HepG2 (cell line): ENCODE measurements at regions not wholly inside any gene's neighbourhood (a gene's known extent, or its start where the extent isn't known, plus 50 kb on each side); places are given as distances from the start of the nearest gene placed in this dataset.

ENCODE experiments used
- ATAC-seq: fragments of 200-7000 bp; cut with Tn5 transposase; 3 replicates; pipeline ENCODE4 v1.9.1; 2020; ENCODE audit warnings: mild to moderate bottlenecking, moderate library complexity
- BruUV-seq: library from RNA; stranded (reverse); fragments of 400-500 nt; replicated peaks from 2 replicates; lab custom pipeline; 2021; lab: Mats Ljungman, UMichigan
- CTCF ChIA-PET: fragments of 300-600 bp; formaldehyde crosslinking; extraction: SDS; loops from one replicate; lab custom pipeline; 2021; ENCODE audit warnings: low total read pairs, inconsistent platforms, low intra/inter-chr PET ratio; lab: Yijun Ruan, JAX
- POLR2A ChIA-PET: fragments of 350-600 bp; sonication (Branson Sonifier 250); formaldehyde crosslinking; loops from one replicate; lab custom pipeline; 2020; ENCODE audit warnings: antibody characterized with exemption, inconsistent platforms; lab: Yijun Ruan, JAX
- DNase-seq: peaks from one replicate; pipeline ENCODE4 v3.0.0-alpha.2; 2015; ENCODE audit warnings: low spot score
- FAIRE-seq: peaks from 3 replicates; lab custom pipeline; 2011; peaks lifted over from hg19 to GRCh38; lab: Jason Lieb, UNC
- H2AFZ ChIP-seq: one replicate; pipeline ENCODE4 v1.6.1; 2011; ENCODE audit warnings: low read length, inconsistent platforms
- H3K27ac ChIP-seq: fragments of 300-600 bp; 3 replicates; pipeline ENCODE4 v1.8.0; 2011; ENCODE audit warnings: mixed run types, mild to moderate bottlenecking, mixed read lengths, low read length, inconsistent platforms; ENCODE audit not compliant: insufficient read depth; ENCODE audit errors: extremely low read length
- H3K27me3 ChIP-seq, 2 experiments: fragments of 200-600 bp in 1 of 2; 2 replicates in 1 of 2; 3 replicates in 1 of 2; pipeline versions ENCODE4 v1.6.0 to v1.8.0; 2011; ENCODE audit warnings: low read length in 2 of 2, mild to moderate bottlenecking in 2 of 2, moderate library complexity in 2 of 2, inconsistent platforms in 1 of 2; ENCODE audit not compliant: insufficient read depth in 2 of 2, control insufficient read depth in 1 of 2
- H3K36me3 ChIP-seq, 2 experiments: fragments of 200-600 bp in 1 of 2; replicated peaks in 1 of 2; 2 replicates in 1 of 2; 3 replicates in 1 of 2; pipeline versions ENCODE4 v1.5.1 to v1.8.0; 2011; ENCODE audit warnings: low read length in 2 of 2, inconsistent platforms in 1 of 2; ENCODE audit not compliant: insufficient read depth in 2 of 2, control insufficient read depth in 1 of 2
- H3K4me1 ChIP-seq: 2 replicates; pipeline ENCODE4 v1.5.1; 2012; ENCODE audit warnings: low read length, inconsistent platforms; ENCODE audit not compliant: insufficient read depth
- H3K4me2 ChIP-seq: 2 replicates; pipeline ENCODE4 v1.6.0; 2011; ENCODE audit warnings: low read depth, low read length, inconsistent platforms
- H3K4me3 ChIP-seq, 3 experiments: fragments of 200-600 bp in 1 of 3; sonication (generic), shearing (Covaris generic) in 1 of 3; replicated peaks in 1 of 3; 2 replicates each; pipeline ENCODE4 v1.5.1; 2011 to 2016; ENCODE audit warnings: low read length in 3 of 3, inconsistent platforms in 2 of 3, low read depth in 2 of 3, mild to moderate bottlenecking in 2 of 3, control low read depth in 1 of 3, mixed read lengths in 1 of 3; ENCODE audit not compliant: insufficient read depth in 1 of 3
- H3K79me2 ChIP-seq: one replicate; pipeline ENCODE4 v1.6.1; 2011; ENCODE audit warnings: low read length, inconsistent platforms; ENCODE audit not compliant: insufficient read depth
- H3K9ac ChIP-seq: 2 replicates; pipeline ENCODE4 v1.6.0; 2011; ENCODE audit warnings: mild to moderate bottlenecking, low read depth, low read length, inconsistent platforms; ENCODE audit not compliant: insufficient read depth
- H3K9me3 ChIP-seq: 2 replicates; pipeline ENCODE4 v1.5.1; 2012; ENCODE audit warnings: mild to moderate bottlenecking, low read length
- H4K20me1 ChIP-seq: 2 replicates; pipeline ENCODE4 v1.6.0; 2011; ENCODE audit warnings: inconsistent platforms, mild to moderate bottlenecking, low read length, moderate library complexity; ENCODE audit not compliant: insufficient read depth
- CENPT ChIP-seq: sonication (generic); formaldehyde crosslinking; IDR thresholded peaks from 2 replicates; pipeline ENCODE4 v1.8.0; 2022; ENCODE audit warnings: low read depth, mild to moderate bottlenecking, moderate library complexity, missing genetic modification reagents
- FOXK1 ChIP-seq: sonication (generic); formaldehyde crosslinking; IDR thresholded peaks from 2 replicates; pipeline ENCODE4 v1.4.0; 2020; ENCODE audit warnings: low read depth, missing genetic modification reagents, borderline replicate concordance
- HMGA1 ChIP-seq: sonication (generic); formaldehyde crosslinking; conservative IDR thresholded peaks from 2 replicates; pipeline ENCODE4 v1.4.0; 2020; ENCODE audit warnings: missing genetic modification reagents
- HNRNPL ChIP-seq: fragments of 200-400 bp; formaldehyde crosslinking; IDR thresholded peaks from 2 replicates; pipeline ENCODE4 v1.6.1; 2017; ENCODE audit warnings: mild to moderate bottlenecking, low read depth, low read length
- HNRNPUL1 ChIP-seq: fragments of 200-400 bp; formaldehyde crosslinking; IDR thresholded peaks from 2 replicates; pipeline ENCODE4 v1.6.1; 2017; ENCODE audit warnings: low read depth, mild to moderate bottlenecking, low read length, moderate library complexity
- HOXA3 ChIP-seq: sonication (generic); formaldehyde crosslinking; IDR thresholded peaks from 2 replicates; pipeline ENCODE4 v1.5.0; 2020; ENCODE audit warnings: missing genetic modification reagents
- KLF11 ChIP-seq: IDR thresholded peaks from 2 replicates; pipeline ENCODE4 v1.6.1; 2016; ENCODE audit warnings: missing compliant biosample characterization
- NFE2L1 ChIP-seq: sonication (generic); formaldehyde crosslinking; IDR thresholded peaks from 2 replicates; pipeline ENCODE4 v1.4.0; 2020; ENCODE audit warnings: missing genetic modification reagents, mild to moderate bottlenecking, borderline replicate concordance
- THAP7 ChIP-seq: sonication (generic); formaldehyde crosslinking; IDR thresholded peaks from 2 replicates; pipeline ENCODE4 v1.8.1; 2023; ENCODE audit warnings: mild to moderate bottlenecking, missing genetic modification reagents
- YEATS2 ChIP-seq: sonication (generic); formaldehyde crosslinking; IDR thresholded peaks from 2 replicates; pipeline ENCODE4 v1.4.0; 2020; ENCODE audit warnings: missing genetic modification reagents, borderline replicate concordance
- ZHX2 ChIP-seq, 2 experiments: sonication (generic) in 1 of 2; formaldehyde crosslinking in 1 of 2; IDR thresholded peaks; 2 replicates each; pipeline versions ENCODE4 v1.6.1 to v1.9.0; 2014 to 2022; ENCODE audit warnings: antibody characterized with exemption in 1 of 2, borderline replicate concordance in 1 of 2, inconsistent platforms in 1 of 2, low read depth in 1 of 2, missing genetic modification reagents in 1 of 2
- ZNF10 ChIP-seq: sonication (generic); formaldehyde crosslinking; IDR thresholded peaks from 2 replicates; pipeline ENCODE4 v1.4.0; 2020; ENCODE audit warnings: mild to moderate bottlenecking, low read depth, missing genetic modification reagents, borderline replicate concordance
- ZNF33B ChIP-seq: sonication (generic); formaldehyde crosslinking; IDR thresholded peaks from 2 replicates; pipeline ENCODE4 v1.5.1; 2020; ENCODE audit warnings: mild to moderate bottlenecking, missing genetic modification reagents
- ZNF766 ChIP-seq: sonication (generic); formaldehyde crosslinking; IDR thresholded peaks from 2 replicates; pipeline ENCODE4 v1.5.0; 2020; ENCODE audit warnings: missing genetic modification reagents, borderline replicate concordance
- in situ Hi-C: cut with HindIII; loops from 2 replicates; pipeline ENCODE4 v1.10.0; 2017; ENCODE audit warnings: low pct_unique_long_range_greater_than_20kb; ENCODE audit not compliant: extremely low pct_ligation_motif_present
- intact Hi-C: fragments of 100-400 bp; cut with micrococcal nuclease; formaldehyde crosslinking; loops from one replicate; pipeline ENCODE4 v1.10.0; 2022; ENCODE audit not compliant: unreplicated experiment
- TF ChIP-seq, protein P1 (sequence below): sonication (generic); formaldehyde crosslinking; IDR thresholded peaks from 2 replicates; pipeline ENCODE4 v1.4.0; 2020; ENCODE audit warnings: missing genetic modification reagents

DNA sequence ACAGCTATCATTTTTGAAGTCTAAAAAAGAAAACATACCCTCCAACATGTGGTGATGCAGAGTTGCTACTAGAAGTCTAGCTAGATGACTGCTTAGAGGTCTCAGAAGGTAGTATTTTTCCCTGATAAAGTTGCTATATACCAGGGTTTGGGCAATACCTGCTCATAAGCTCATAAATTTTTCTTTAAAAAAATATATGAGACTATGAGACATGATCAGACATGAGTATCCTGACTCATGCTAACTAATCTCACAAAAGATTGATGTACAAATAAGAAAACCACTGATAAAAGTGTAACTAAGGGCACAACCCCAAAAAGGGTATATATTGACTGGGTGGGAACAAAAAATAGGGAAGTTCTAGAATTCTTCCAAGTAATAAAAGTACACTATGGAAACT is 740.9 kb downstream of the METTL15 start:
- DNase-seq (no peak), ATAC-seq (no peak), FAIRE-seq (no peak)
- no peak overlapping the region for H3K27ac ChIP-seq
- intact Hi-C loops = no loop called here
- H3K27me3 ChIP-seq = no peaks in the 10 kb centered on the region
- H4K20me1 ChIP-seq = no peaks in the 10 kb centered on the region
- no peak overlapping the region for H2AFZ ChIP-seq
- no TSS peak for BruUV-seq
- no peaks in the 10 kb centered on the region for H3K4me1 ChIP-seq
- ChIA-PET CTCF (no interaction called here), POLR2A (no interaction called here)
- no peaks in the 10 kb centered on the region for H3K79me2 ChIP-seq
- in situ Hi-C loops = no loop called here
- no peak overlapping the region for H3K4me2 ChIP-seq
- H3K9ac ChIP-seq = no peak overlapping the region
- H3K4me3 ChIP-seq = no peak overlapping the region
- H3K36me3 ChIP-seq = no peaks in the 10 kb centered on the region
- H3K9me3 ChIP-seq = peaks cover 29% of the 10 kb centered on the region
- TF ChIP-seq HOXA3 (no peak), ZNF33B (CRISPR knock-in tag) (no peak), NFE2L1 (CRISPR knock-in tag) (no peak), ZNF766 (no peak), YEATS2 (CRISPR knock-in tag) (no peak), CENPT (CRISPR knock-in tag) (no peak), FOXK1 (CRISPR knock-in tag) (no peak), HNRNPL (no peak), KLF11 (CRISPR knock-in tag) (no peak), THAP7 (CRISPR knock-in tag) (no peak), HNRNPUL1 (no peak), ZHX2 (IDR thresholded peaks at IDR 0.05; ENCODE audit: low read depth) (no peak), ZHX2 (CRISPR knock-in tag; IDR thresholded peaks at IDR 0.05; ENCODE audit: borderline replicate concordance) (no peak), HMGA1 (CRISPR knock-in tag) (no peak), ZNF10 (CRISPR knock-in tag) (no peak)
- TF ChIP-seq, protein P1, sequence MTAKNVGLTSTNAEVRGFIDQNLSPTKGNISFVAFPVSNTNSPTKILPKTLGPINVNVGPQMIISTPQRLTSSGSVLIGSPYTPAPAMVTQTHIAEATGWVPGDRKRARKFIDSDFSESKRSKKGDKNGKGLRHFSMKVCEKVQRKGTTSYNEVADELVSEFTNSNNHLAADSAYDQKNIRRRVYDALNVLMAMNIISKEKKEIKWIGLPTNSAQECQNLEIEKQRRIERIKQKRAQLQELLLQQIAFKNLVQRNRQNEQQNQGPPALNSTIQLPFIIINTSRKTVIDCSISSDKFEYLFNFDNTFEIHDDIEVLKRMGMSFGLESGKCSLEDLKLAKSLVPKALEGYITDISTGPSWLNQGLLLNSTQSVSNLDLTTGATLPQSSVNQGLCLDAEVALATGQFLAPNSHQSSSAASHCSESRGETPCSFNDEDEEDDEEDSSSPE (CRISPR knock-in tag) = no peak
